ENCODE measurements at regions not wholly inside any gene's neighbourhood (a gene's known extent, or its start where the extent isn't known, plus 50 kb on each side); places are given as distances from the start of the nearest gene placed in this dataset.
A peak's percentile ranks its signal among the peaks of the same experiment; 100 is the strongest.
"Not testable (repeated sequence)": the region's sequence is repeated elsewhere in the genome, so short reads cannot be mapped to it uniquely, and the experiment has no call there.

- peaks cover 7% of the 10 kb centered on the region for H3K9me3 Mint-ChIP-seq (ENCODE audit: low read depth)
- peaks cover 2% of the 10 kb centered on the region for H3K4me1 Mint-ChIP-seq (ENCODE audit: low read depth)
- H3K27ac Mint-ChIP-seq: no peak overlapping the region
- no peak overlapping the region for H3K4me3 Mint-ChIP-seq
- H3K27me3 Mint-ChIP-seq: no peaks in the 10 kb centered on the region
- no peaks in the 10 kb centered on the region for H3K36me3 Mint-ChIP-seq
These were observed 119.7 kb upstream of the SPATA31C2 start for GRCh38 chr9:88258024-88258423.

- Mint-ChIP-seq H3K4me1 (ENCODE audit: low read depth) (no peaks in the 10 kb centered on the region), H3K9me3 (ENCODE audit: low read depth) (peaks cover 14% of the 10 kb centered on the region), H3K27ac (no peak overlapping the region), H3K4me3 (no peak overlapping the region), H3K27me3 (no peaks in the 10 kb centered on the region), H3K36me3 (no peaks in the 10 kb centered on the region)
These were observed 117.9 kb upstream of the SPATA31C2 start for GRCh38 chr9:88256216-88256615.

DNA sequence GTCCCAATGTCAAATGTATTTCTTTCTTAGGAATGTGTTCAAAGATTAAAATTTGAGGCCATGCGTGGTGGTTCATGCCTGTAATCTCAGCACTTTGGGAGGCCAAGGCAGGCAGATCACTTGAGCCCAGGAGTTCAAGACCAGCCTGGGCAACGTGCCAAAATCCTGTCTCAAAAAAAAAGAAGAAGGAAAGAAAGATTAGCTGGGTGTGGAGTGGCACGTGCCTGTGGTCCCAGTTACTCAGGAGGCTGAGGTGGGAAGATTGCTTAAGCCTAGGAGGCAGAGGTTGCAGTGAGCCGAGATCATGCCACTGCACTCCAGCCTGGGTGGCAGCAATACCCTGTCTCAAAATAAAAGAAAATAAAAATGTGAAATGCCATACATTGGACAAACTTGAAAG lies 117.5 kb upstream of the SPATA31C2 start:
- H3K27me3 Mint-ChIP-seq; H3K36me3 Mint-ChIP-seq; H3K4me3 Mint-ChIP-seq; H3K27ac Mint-ChIP-seq; H3K4me1 Mint-ChIP-seq (ENCODE audit: low read depth): not testable (repeated sequence)
- peaks cover 18% of the 10 kb centered on the region for H3K9me3 Mint-ChIP-seq (ENCODE audit: low read depth)

- H3K9me3 Mint-ChIP-seq (ENCODE audit: low read depth): peaks cover 27% of the 10 kb centered on the region
These were observed 113.6 kb upstream of the SPATA31C2 start for GRCh38 chr9:88251903-88252302.

GRCh38 chr9:88243736-88244135 lies 105.5 kb upstream of the SPATA31C2 start:
- peaks cover 9% of the 10 kb centered on the region for H3K27me3 Mint-ChIP-seq
- H3K36me3 Mint-ChIP-seq: no peaks in the 10 kb centered on the region
- no peak overlapping the region for H3K27ac Mint-ChIP-seq
- no peaks in the 10 kb centered on the region for H3K9me3 Mint-ChIP-seq (ENCODE audit: low read depth)
- peaks cover 2% of the 10 kb centered on the region for H3K4me1 Mint-ChIP-seq (ENCODE audit: low read depth)
- H3K4me3 Mint-ChIP-seq: no peak overlapping the region

More at GRCh38 chr9:88251903-88252302, 113.6 kb upstream of the SPATA31C2 start:
- Mint-ChIP-seq H3K36me3 (peaks cover 8% of the 10 kb centered on the region), H3K27ac (no peak overlapping the region), H3K4me1 (ENCODE audit: low read depth) (no peaks in the 10 kb centered on the region), H3K27me3 (no peaks in the 10 kb centered on the region), H3K4me3 (no peak overlapping the region)

- Mint-ChIP-seq H3K9me3 (ENCODE audit: low read depth) (no peaks in the 10 kb centered on the region), H3K36me3 (no peaks in the 10 kb centered on the region), H3K4me1 (ENCODE audit: low read depth) (peaks cover 7% of the 10 kb centered on the region), H3K27me3 (peaks cover 9% of the 10 kb centered on the region), H3K4me3 (no peak overlapping the region), H3K27ac (no peak overlapping the region)
These were observed 104.6 kb upstream of the SPATA31C2 start for GRCh38 chr9:88242879-88243278.

GRCh38 chr9:88237991-88238571 lies 99.8 kb upstream of the SPATA31C2 start:
- Mint-ChIP-seq H3K27ac (no peak overlapping the region), H3K36me3 (no peaks in the 10 kb centered on the region), H3K27me3 (peaks cover 10% of the 10 kb centered on the region), H3K9me3 (ENCODE audit: low read depth) (no peaks in the 10 kb centered on the region), H3K4me3 (peak overlapping the region; percentile 24), H3K4me1 (ENCODE audit: low read depth) (peaks cover 11% of the 10 kb centered on the region)

- Mint-ChIP-seq H3K9me3 (ENCODE audit: low read depth) (no peaks in the 10 kb centered on the region), H3K36me3 (no peaks in the 10 kb centered on the region), H3K27ac (no peak overlapping the region), H3K4me3 (no peak overlapping the region), H3K4me1 (ENCODE audit: low read depth) (peaks cover 11% of the 10 kb centered on the region), H3K27me3 (peaks cover 7% of the 10 kb centered on the region)
These were observed 99.2 kb upstream of the SPATA31C2 start for GRCh38 chr9:88237479-88237961.

- Mint-ChIP-seq H3K4me3 (no peak overlapping the region), H3K4me1 (ENCODE audit: low read depth) (peaks cover 11% of the 10 kb centered on the region), H3K27me3 (peaks cover 11% of the 10 kb centered on the region), H3K27ac (no peak overlapping the region), H3K9me3 (ENCODE audit: low read depth) (no peaks in the 10 kb centered on the region), H3K36me3 (no peaks in the 10 kb centered on the region)
These were observed 98.5 kb upstream of the SPATA31C2 start for GRCh38 chr9:88236511-88237478.

DNA sequence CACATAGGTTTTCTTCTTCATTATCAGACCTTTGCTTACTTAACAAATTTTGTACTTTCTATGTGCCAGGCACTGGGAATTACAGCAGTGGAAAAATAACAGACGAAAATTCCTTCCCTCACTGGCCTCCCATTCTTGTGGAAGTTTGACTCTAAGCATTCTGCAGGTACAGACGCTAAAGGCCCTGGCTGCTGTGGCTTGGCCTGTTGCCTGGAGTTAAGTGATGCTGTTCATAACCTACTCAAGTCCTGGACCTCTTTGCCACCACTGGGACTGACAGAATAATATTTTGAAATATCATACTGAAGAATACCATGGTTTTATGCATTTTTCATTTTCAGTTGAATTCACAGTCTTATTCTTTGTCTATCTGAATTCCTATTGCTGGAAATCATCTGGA lies 97.3 kb upstream of the SPATA31C2 start:
- Mint-ChIP-seq H3K4me3 (no peak overlapping the region), H3K27me3 (peaks cover 9% of the 10 kb centered on the region), H3K4me1 (ENCODE audit: low read depth) (peaks cover 11% of the 10 kb centered on the region), H3K27ac (no peak overlapping the region), H3K36me3 (peaks cover 2% of the 10 kb centered on the region), H3K9me3 (ENCODE audit: low read depth) (no peaks in the 10 kb centered on the region)

DNA sequence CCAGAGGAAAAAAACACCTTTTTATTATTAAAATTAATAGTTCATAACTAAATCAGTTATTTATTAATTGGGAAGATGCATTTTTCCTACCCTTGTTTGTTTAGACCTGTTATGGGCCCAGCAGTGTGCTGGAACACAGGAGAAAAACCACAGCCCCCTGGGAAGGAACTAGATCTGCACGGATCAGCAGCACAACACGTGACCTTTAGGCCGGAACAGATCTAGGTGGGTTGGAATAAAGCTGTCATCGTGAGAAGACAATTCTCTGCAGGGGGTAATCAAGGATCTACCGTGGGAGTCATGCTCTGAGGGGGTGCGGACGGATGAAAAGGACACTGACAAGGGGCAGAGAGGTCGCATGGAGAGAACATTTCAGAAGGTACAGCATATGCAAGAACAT lies 95.8 kb upstream of the SPATA31C2 start:
- Mint-ChIP-seq H3K27me3 (peaks cover 10% of the 10 kb centered on the region), H3K4me1 (ENCODE audit: low read depth) (peaks cover 10% of the 10 kb centered on the region), H3K27ac (no peak overlapping the region)

GRCh38 chr9:88233091-88233490 lies 94.8 kb upstream of the SPATA31C2 start:
- H3K27me3 Mint-ChIP-seq: peaks cover 8% of the 10 kb centered on the region
- H3K36me3 Mint-ChIP-seq: peaks cover 4% of the 10 kb centered on the region
- peaks cover 6% of the 10 kb centered on the region for H3K4me1 Mint-ChIP-seq (ENCODE audit: low read depth)
- H3K27ac Mint-ChIP-seq: no peak overlapping the region
- H3K9me3 Mint-ChIP-seq (ENCODE audit: low read depth): no peaks in the 10 kb centered on the region
- no peak overlapping the region for H3K4me3 Mint-ChIP-seq

More for the DNA sequence above, 95.8 kb upstream of the SPATA31C2 start:
- Mint-ChIP-seq H3K4me3 (no peak overlapping the region), H3K9me3 (ENCODE audit: low read depth) (no peaks in the 10 kb centered on the region), H3K36me3 (peaks cover 4% of the 10 kb centered on the region)

GRCh38 chr9:88230612-88231011 lies 92.3 kb upstream of the SPATA31C2 start:
- Mint-ChIP-seq H3K27ac (no peak overlapping the region), H3K9me3 (ENCODE audit: low read depth) (no peaks in the 10 kb centered on the region), H3K4me3 (no peak overlapping the region), H3K27me3 (peaks cover 8% of the 10 kb centered on the region), H3K36me3 (peaks cover 4% of the 10 kb centered on the region), H3K4me1 (ENCODE audit: low read depth) (no peaks in the 10 kb centered on the region)

DNA sequence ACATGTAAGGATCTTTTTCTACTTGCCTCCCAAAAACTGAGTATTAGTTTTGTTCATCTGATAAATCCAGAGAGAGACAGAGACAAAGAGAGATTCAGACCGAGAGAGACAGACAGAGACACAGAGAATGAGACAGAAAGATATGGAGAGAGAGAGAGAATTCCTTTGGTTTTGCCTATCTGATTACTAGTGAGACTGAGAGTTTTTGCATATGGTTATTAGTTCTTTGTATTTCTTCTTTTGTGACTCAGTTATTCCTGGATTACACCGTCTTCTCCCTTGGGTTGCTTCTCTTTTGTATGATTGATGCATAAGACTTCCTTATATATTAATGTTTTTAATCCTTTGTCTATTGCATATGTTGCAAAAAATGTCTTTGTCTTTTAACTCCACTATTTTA lies 91.2 kb upstream of the SPATA31C2 start:
- Mint-ChIP-seq H3K4me1 (ENCODE audit: low read depth) (no peaks in the 10 kb centered on the region), H3K9me3 (ENCODE audit: low read depth) (no peaks in the 10 kb centered on the region), H3K27me3 (peaks cover 8% of the 10 kb centered on the region), H3K36me3 (peaks cover 4% of the 10 kb centered on the region), H3K27ac (no peak overlapping the region), H3K4me3 (no peak overlapping the region)

DNA sequence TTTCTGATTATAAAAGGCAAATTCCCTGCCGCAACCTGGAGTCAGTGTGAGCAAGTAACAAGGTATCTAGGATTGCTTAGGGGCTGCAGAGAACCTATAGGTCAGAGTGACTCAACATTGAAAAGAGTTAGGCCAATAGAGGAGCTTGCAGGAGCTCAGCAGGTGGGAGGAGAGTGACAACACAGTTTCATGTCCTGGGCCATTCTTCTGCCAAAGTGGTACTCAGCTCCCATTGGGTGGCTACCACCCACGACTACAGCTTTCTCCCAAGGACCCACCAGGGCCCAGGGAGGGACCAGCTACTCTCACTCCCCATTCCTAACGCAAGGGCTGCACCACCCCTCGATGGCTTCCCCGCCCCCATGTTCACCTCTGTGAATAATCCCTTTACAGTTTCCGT lies 86.7 kb upstream of the SPATA31C2 start:
- H3K27me3 Mint-ChIP-seq: peaks cover 3% of the 10 kb centered on the region
- H3K27ac Mint-ChIP-seq: no peak overlapping the region
- no peaks in the 10 kb centered on the region for H3K36me3 Mint-ChIP-seq
- no peaks in the 10 kb centered on the region for H3K9me3 Mint-ChIP-seq (ENCODE audit: low read depth)
- no peaks in the 10 kb centered on the region for H3K4me1 Mint-ChIP-seq (ENCODE audit: low read depth)
- H3K4me3 Mint-ChIP-seq: no peak overlapping the region

All from activated naive CD8-positive, alpha-beta T cell (primary cell).